ENCODE measurements at regions not wholly inside any gene's neighbourhood (a gene's known extent, or its start where the extent isn't known, plus 50 kb on each side); places are given as distances from the start of the nearest gene placed in this dataset.

DNA sequence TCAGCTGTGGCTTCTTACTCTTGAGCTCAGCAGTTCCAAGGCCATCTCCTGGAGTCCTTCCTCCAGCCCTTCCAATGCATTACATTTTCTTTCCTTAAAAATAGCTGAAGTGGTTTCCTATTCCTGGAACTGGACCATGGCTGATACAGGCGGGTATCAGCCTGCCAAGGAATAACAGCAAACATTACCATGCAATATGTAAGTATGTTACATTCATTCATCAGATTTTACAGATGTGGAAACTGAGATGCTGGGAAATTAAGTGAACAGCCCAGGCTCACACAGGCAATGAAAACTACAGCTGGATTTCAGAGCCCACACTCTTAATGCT lies 100.4 kb downstream of the NRN1 start:
- Histone ChIP-seq H3K9me3 (replicated peaks in 1 of 2; ENCODE audit: control insufficient read depth in 1 of 2, insufficient read depth in 1 of 2, low read length in 2 of 2) (no peaks in the 10 kb centered on the region), H2AFZ (ENCODE audit: insufficient read depth, low read depth, low read length, poor library complexity, severe bottlenecking) (no peak overlapping the region), H3K4me2 (replicated peaks; ENCODE audit: extremely low read depth, low read length, poor library complexity, severe bottlenecking) (no peak overlapping the region), H3K36me3 (replicated peaks in 1 of 2; ENCODE audit: control insufficient read depth in 1 of 2, insufficient read depth in 2 of 2, low read length in 2 of 2) (no peaks in the 10 kb centered on the region), H3K9ac (ENCODE audit: insufficient read depth, low read length, poor library complexity, severe bottlenecking) (no peak overlapping the region), H3K4me3 (replicated peaks in 1 of 3; ENCODE audit: low read depth in 2 of 3, low read length in 3 of 3) (no peak overlapping the region), H3K27ac (ENCODE audit: low read depth in 1 of 2, low read length in 2 of 2) (no peak overlapping the region), H3K4me1 (ENCODE audit: control insufficient read depth in 1 of 2, insufficient read depth in 2 of 2, low read length in 2 of 2) (no peaks in the 10 kb centered on the region), H3K79me2 (ENCODE audit: insufficient read depth, low read length) (no peaks in the 10 kb centered on the region), H4K20me1 (ENCODE audit: insufficient read depth, low read length) (no peaks in the 10 kb centered on the region), H3K27me3 (ENCODE audit: control insufficient read depth in 2 of 2, insufficient read depth in 2 of 2, low read length in 2 of 2) (no peaks in the 10 kb centered on the region)
- Mint-ChIP-seq H3K27me3 (ENCODE audit: low read depth in 3 of 3) (peaks cover 2 to 4% (median 3%) of the 10 kb centered on the region in 3 donors), H3K36me3 (no peaks in the 10 kb centered on the region), H3K4me1 (no peaks in the 10 kb centered on the region), H3K4me3 (no peak overlapping the region), H3K9me3 (peaks cover 0 to 3% (median 0%) of the 10 kb centered on the region in 7 donors), H3K27ac (no peak overlapping the region)
- TF ChIP-seq, protein P1, sequence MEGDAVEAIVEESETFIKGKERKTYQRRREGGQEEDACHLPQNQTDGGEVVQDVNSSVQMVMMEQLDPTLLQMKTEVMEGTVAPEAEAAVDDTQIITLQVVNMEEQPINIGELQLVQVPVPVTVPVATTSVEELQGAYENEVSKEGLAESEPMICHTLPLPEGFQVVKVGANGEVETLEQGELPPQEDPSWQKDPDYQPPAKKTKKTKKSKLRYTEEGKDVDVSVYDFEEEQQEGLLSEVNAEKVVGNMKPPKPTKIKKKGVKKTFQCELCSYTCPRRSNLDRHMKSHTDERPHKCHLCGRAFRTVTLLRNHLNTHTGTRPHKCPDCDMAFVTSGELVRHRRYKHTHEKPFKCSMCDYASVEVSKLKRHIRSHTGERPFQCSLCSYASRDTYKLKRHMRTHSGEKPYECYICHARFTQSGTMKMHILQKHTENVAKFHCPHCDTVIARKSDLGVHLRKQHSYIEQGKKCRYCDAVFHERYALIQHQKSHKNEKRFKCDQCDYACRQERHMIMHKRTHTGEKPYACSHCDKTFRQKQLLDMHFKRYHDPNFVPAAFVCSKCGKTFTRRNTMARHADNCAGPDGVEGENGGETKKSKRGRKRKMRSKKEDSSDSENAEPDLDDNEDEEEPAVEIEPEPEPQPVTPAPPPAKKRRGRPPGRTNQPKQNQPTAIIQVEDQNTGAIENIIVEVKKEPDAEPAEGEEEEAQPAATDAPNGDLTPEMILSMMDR (IDR thresholded peaks at IDR 0.05) = no peak
- no CpG with 5 or more reads among the region's 1 CpG for WGBS (ENCODE audit: insufficient coverage)
- DNase-seq = no peak
- intact Hi-C loops (cut with micrococcal nuclease) = no loop called here

DNA sequence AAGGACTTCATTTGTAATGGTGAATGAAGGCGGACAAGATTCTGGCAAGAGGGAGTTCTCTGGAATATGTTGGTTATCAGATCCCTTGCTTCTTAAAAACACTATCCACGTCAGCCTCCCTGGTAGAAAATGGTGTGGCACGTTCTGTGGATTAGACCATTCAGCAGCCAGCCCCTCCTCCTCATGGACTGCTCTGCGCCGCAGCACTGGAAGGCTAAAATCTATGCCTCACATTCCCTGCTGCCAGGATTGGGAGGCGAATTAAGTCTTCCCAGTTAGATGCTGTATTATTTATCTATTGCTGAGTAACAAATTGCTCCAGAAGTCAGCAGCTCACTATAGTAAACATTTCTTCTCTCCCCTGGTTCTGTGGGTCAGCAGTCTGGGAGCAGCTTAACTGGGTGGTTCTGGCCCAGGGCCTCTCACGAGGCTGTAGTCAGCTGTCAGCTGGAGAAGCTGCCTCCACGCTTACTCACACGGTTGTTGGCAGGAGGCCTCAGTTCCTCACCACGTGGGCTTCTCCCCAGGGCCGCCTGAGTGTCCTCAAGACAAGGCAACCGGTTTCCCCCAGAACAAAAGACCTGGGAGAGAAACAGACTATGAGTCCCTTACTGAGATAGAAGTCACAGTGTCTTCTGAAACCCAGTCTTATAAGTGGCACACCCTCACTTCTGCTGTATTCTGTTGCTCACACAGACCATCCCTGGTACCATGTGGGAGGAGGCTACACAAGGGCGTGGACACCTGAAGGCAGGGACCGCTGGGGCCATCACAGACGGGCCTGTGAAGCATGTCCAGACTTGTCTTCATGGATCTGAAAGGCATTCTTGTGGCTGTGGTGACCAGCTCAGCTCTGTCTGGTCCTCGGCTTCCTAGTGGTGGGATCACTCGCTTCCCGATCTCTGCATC lies 101.0 kb downstream of the NRN1 start:
- no peak for DNase-seq
- Histone ChIP-seq H3K27ac (ENCODE audit: low read depth in 1 of 2, low read length in 2 of 2) (no peak overlapping the region), H3K9me3 (replicated peaks in 1 of 2; ENCODE audit: control insufficient read depth in 1 of 2, insufficient read depth in 1 of 2, low read length in 2 of 2) (no peaks in the 10 kb centered on the region), H3K4me1 (ENCODE audit: control insufficient read depth in 1 of 2, insufficient read depth in 2 of 2, low read length in 2 of 2) (no peaks in the 10 kb centered on the region), H3K4me2 (replicated peaks; ENCODE audit: extremely low read depth, low read length, poor library complexity, severe bottlenecking) (no peak overlapping the region), H3K4me3 (replicated peaks in 1 of 3; ENCODE audit: low read depth in 2 of 3, low read length in 3 of 3) (no peak overlapping the region), H3K36me3 (replicated peaks in 1 of 2; ENCODE audit: control insufficient read depth in 1 of 2, insufficient read depth in 2 of 2, low read length in 2 of 2) (no peaks in the 10 kb centered on the region), H3K9ac (ENCODE audit: insufficient read depth, low read length, poor library complexity, severe bottlenecking) (no peak overlapping the region), H3K79me2 (ENCODE audit: insufficient read depth, low read length) (no peaks in the 10 kb centered on the region), H4K20me1 (ENCODE audit: insufficient read depth, low read length) (no peaks in the 10 kb centered on the region), H3K27me3 (ENCODE audit: control insufficient read depth in 2 of 2, insufficient read depth in 2 of 2, low read length in 2 of 2) (no peaks in the 10 kb centered on the region), H2AFZ (ENCODE audit: insufficient read depth, low read depth, low read length, poor library complexity, severe bottlenecking) (no peak overlapping the region)
- Mint-ChIP-seq H3K27ac (no peak overlapping the region), H3K4me1 (no peaks in the 10 kb centered on the region), H3K4me3 (no peak overlapping the region), H3K27me3 (ENCODE audit: low read depth in 3 of 3) (peaks cover 2 to 4% (median 3%) of the 10 kb centered on the region in 3 donors), H3K36me3 (no peaks in the 10 kb centered on the region), H3K9me3 (peaks cover 0 to 3% (median 0%) of the 10 kb centered on the region in 7 donors)
- WGBS (ENCODE audit: insufficient coverage) = 92% methylated on average over 11 of the region's 18 CpGs
- TF ChIP-seq, protein P1 (IDR thresholded peaks at IDR 0.05) = no peak
- intact Hi-C loops (cut with micrococcal nuclease) = no loop called here

All from CD14-positive monocyte (primary cell).